NCI-H82 treated with DMSO at 0.1 percent for 48 hours (cell line): ENCODE measurements at regions not wholly inside any gene's neighbourhood (a gene's known extent, or its start where the extent isn't known, plus 50 kb on each side); places are given as distances from the start of the nearest gene placed in this dataset.

Experiments used
- DNase-seq: peaks from one replicate; lab custom pipeline; 2025; ENCODE audit not compliant: unreplicated experiment; lab: John Stamatoyannopoulos, UW

DNA sequence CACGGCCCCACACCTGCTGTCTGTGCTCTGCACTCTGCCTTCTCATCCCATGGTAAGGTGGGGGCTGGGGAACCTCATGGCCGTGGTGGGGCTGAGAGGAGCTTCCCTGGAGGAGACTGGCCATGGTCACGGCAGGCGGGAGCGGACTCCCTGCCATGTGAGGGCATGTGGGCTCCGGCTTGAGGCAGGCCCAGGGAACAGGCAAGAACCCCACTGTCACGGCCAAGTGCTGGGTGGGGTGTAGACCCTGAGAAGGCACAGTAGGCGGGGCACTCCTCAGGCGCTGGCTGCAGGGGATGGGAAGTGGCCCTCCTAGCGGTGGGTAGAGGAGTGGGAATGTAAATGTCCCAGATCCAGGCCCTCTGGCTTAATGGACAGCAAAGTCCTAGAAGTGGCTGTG, 1262.7 kb downstream of the BRD1 start:
- no peak for DNase-seq

DNA sequence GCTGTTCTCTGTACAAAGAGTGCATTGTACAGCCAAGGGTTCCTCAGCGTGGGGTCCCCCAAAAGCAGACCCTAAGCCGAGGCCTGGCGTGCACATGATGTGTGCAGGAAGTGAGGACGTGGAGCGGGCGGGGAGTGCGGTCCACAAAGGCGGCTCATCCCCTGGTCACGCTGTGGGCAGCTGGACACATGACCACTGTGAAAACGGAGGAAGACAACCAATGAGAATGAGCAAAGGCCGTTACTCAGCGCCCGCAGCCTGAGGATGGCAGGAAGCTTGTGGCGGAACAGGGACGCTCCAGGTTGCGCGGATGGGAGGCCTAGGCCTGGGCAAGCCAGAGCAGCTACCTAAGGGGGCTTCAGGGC, 1263.7 kb downstream of the BRD1 start:
- DNase-seq, result no peak

DNA sequence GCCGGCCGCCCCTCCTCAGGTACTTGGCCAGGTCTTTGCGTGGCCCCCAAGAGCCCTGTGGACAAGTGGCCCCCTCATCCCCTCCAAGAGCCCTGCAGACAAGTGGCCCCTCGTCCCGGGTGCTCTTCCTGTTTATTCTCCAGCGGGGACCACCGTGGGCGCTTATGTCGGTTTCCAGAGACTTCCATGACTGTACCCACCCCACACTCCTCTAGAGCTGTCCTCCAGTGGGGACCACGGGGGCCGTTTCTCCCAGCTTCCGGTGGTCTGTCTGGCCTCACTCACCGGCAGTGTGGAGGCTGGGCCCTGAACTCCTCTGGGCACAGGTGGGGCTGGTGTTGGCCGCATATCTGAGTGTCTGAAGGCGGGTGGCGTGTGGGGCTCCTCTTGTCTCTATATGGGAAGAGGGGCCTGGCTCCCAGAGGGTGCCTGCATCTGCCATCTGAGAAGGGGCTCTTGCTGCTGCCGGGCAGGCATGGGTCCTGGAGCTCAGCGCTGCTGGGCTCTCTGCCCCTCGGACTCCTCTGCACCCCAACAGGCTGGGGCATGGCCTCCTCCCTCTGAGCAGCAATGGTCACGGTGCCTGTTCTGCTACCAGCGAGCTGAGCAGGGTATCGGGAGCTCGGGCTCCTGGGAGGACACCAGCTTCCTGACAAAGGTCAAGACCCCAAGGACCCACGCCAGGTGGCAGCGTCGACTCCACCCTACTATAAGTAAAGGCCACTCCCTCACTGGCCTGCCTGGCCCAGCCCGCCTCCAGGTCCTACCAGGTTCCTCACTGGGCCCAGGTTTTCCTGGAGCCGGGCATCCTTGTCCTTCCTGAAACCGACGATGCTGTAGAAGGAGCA, 1264.3 kb downstream of the BRD1 start:
- DNase-seq, result no peak

DNA sequence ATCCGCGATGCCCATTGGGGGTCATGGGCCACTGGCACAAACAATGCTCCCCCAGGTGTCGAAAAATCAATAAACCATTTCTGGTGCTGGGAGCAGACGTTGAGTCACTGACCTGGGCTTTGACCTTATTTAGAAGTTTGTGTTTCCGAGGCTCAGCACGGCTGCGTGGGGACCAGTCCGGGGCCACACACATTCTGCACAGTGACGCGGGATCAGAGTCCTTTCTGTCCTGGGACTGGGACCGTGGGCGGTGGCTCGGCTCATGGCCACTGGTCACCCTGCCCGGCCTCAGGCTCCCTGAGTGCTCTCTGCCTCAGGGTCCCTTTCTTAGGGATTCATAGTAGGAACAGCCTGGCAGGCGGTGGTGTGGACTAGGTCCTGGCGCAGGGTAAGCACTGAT, 1266.0 kb downstream of the BRD1 start:
- no peak for DNase-seq

DNA sequence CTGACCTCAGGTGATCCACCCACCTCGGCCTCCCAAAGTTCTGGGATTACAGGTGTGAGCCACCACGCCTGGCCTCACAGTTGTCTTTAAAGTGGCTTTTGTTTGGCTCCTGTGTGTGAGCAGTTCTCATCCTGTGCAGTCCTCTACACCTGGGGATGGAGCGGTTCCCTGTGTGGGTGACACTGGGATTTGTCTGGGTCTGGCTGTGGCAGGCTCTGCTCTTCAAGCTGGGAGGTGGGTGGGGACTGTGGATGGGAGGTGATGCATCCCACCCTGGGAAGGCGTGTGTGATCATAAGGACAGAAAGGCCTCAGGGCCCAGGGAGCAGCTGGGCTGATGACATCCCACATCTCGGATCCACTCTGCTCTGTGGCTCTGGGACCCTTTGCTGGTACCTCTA, 1266.8 kb downstream of the BRD1 start:
- no peak for DNase-seq

DNA sequence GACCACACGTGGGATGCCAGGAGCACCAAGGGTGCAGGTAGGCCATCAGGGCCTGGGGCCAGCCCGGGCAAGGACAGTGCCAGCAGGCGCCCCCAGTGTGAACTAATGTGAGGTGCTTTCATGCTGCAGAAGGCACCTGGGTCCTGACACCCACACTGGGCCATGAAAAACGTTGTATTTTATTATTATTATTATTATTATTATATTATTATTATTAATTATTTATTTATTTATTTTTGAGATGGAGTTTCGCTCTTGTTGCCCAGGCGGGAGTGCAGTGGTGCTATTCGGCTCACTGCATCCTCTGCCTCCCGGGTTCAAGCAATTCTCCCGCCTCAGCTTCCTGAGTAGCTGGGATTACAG, 1267.3 kb downstream of the BRD1 start:
- no peak for DNase-seq

DNA sequence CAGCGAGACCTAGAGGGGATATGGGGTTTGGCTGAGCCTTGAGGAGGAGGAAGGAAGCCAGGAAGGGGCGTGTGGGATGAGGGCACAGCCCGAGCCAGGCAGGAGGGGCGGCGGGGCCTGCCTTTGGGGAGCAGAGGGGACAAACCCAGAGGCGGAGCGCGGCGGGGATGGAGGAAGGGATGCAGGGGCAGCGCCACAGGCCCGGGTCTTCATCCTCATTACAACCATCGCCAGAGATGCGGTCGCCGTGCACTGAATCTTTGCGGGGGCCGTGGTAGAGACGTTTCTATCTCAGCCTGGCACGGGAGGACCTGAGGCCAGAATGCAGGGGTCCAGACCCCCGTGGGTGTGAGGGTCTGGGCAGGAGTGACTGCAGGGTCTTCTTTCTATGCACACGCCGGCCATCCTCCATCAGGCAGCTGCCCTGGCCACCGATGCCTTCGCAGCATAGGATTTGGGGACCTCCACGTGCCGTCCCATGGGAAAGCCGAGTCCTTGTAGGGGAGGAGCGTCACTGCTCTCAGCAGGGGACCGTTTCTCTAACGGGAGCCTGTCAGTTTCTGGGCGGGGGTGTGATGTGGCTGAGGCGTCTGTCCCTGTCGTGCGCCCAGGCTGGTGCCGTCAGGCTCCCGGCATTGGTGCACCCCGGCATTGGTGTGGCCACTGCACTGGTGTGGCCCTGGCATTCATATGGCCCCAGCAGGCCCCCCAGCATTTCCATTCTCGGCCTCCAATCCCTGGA, 1267.9 kb downstream of the BRD1 start:
- no peak for DNase-seq

DNA sequence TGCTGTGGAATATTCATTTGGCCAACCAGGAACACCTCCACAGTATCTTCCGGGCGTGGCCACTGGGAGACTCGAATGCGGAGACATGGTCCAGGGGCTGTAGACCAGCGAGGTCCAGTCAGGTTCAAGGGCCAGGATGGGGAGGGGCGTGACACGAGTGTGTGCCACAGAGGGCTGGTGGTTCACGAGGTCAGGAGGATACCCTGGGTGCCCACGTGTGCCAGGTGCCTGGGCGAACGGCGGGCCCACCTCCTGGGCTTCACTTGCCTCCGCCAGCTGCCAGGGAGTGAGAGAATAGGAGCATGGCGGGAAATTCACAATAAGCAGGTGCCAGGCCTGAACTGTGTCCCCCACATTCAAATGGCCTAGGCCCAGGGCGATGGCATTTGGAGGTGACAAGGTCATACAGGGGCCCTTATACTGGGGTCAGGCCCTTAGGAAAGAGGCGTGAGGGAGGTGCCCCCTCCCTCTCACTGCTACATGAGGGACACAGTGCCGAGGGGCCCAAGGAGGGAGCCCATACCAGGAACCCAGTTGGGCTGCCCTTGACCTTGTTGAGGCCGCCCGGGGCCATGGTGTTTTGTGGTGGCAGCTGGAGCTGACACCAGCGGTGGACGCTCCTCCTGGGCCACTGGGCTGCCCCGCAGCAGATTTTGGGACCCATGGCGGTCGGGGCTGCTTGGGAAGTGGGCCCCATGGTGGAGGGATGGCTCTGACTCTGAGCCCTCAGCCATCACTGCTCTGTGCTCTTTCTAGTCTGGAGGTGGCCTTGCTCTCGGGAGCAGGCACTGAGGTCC, 1268.9 kb downstream of the BRD1 start:
- DNase-seq, result no peak

DNA sequence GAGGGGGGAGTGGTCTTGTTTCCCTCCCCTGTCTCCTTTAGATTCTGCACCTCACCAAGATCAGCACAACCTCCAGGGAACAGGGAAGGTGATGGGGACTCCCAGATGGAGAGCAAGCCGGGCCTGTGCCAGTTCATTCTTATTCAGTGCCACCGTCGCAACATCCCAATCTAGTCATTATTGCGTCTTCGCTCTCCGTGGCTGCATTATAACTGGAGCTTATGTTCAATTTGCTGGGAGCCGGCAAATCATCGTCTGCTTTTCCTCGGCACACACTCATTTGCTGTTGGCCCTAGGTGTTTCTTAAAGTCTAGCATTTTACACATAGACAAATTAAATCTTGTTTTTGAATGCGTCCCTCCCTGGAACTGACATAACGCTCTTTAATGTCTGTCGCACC, 1269.7 kb downstream of the BRD1 start:
- DNase-seq, result no peak

DNA sequence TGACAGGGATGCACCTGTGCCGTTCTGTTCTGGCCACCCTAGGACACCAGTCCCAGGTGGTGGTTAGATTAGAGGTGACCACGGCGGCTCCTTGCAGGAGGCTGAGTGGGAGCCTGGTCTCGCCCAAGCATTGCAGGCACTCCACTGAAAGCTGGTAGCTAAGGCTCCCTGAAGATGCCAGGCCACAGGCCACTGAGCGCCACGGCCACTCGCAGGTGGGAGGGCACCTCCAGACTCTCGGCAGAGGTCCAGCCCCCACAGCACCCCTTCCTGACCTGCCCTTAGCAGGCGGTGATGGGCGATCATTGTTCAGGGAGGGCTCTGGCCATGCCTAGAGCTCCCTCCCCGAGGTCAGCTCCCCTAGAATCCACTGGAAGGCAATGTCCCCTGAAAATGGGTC, 1270.2 kb downstream of the BRD1 start:
- no peak for DNase-seq

DNA sequence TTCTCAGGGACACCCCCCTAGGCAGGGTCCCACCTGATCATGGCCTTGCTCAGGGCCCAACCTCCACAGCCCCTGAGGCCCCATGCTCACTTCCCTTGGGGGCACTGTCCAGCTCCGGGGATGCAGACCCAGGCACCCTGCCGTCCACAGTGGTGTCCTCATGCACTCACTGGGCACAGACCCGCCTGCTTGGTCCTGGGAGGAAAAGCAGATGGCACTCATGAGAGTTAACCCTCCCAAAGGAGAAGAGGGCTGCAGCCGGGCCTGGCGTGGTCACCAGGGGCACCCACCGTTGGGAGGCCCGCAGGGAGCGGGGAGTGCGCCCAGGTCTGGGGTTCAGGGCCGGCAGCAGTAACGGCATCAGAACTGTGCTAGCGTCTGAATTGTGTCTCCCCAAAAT, 1270.9 kb downstream of the BRD1 start:
- no peak for DNase-seq

DNA sequence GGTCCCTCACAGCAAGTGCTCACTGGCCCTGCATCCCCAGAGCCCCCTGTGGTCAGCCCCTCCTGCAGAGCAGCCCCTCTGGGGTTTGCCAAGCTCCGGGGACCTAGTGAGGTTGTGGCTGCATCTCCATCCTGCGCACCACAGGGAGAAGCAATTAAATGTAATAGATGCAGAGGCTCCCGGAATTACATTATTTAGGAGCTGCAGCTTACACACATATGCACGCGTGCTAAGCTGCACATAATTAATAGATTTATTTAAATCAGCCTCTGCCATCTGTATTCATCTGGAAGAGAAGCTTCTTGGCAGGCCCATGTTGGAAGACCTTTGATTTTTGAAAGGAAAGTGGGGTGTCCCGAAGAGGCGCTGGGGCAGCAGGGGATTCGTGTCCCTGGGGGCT, 1271.5 kb downstream of the BRD1 start:
- no peak for DNase-seq

DNA sequence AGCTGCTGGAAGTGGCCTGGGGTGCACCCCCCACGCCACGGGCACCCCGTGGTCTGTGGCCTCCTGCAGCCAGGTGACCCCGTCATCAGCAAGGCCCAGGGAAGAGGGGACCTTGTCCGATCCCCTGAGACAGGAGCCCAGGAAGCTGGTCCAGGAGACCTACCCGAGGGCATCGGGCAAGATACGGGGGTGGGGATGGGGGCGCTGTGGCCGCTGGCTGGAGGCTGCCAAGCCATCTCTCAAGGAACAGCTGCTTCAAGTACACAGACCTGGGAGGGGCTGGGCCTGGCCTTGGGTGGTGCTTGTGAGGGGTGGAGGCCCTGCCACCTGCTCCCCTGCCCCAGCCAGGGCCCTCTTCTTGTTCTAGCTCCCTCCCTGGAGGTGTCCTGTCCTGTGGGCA, 1272.1 kb downstream of the BRD1 start:
- no peak for DNase-seq

DNA sequence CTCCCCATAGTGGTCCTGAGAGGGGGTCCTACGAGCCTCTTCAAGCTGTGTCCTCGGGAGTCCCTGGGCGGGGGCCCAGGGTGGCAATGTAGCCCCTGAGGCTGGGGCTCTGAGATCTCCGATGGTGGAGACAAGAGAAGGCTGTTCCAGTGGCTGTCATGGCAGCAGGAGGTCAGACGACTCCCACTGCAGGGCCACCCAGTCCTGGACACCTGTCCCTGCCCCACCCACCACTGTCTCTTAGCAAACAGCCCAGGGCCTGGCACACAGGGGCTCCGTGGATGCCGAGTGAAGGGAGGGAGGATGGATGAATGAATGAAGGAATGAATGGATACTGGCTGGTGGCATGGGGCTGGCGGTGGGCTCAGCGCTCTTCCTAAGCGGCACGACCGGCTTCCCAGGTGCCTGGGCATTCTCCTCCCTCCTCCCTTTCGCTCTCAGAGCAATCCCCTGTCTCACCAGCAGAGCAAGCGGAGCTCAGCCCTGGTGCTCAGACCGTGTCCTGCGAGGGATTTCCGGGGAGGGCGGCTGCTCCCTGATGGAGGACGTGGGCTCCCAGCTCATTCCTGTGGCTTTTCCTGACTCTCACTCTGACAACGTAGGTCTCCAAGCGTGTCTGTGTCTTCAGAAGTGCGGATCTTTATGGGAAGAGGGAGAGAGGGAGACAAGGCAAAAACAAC, 1272.6 kb downstream of the BRD1 start:
- DNase-seq, result no peak

DNA sequence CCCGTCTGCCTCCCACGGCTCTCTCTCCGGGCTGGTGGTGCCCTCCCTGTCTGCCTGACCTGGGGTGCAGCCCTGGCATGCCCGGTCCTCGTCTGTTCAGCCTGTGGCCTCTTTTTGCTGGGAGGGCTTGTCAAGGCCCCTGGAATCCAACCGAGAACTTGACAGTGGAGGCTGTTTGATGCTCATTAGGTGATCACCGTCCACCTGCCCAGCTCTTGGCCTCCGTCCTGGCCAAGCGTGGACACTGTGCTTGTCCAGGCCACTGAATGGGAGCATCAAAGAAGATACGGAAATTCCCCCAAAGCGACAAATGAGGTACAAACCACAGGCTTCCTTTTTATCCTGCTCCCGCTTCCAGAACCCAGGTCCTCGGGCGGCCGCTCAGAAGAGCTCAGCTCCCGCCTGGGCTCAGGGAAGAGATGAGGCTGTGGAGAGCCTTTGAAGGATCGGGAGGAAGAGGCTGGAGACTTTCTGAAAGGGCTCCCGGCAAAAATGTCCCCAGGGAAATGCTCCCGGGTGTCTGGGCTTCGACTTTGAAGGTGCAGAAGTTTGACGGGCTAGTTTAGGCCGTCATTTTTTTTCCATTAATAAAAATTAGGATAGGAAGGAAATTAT, 1273.9 kb downstream of the BRD1 start:
- no peak for DNase-seq

DNA sequence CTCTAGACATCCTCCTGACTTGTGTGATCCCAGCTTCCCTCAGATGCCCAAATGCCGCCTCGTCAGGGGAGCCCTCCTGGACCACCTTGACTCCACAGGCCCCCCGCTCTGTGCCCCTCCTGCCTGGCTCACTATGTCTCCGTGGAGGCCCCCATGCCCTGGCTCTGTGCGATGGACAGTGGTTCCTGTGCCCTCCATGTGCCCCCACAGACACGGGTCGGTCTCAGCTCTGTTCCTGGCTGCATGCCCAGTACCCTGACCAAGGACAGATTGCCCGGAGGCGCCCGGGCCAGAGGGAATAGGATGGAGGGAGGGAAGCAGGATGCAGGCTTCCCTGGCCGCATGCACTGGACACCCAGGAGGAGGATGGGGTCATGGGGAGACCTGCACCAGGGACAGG, 1274.6 kb downstream of the BRD1 start:
- DNase-seq, result no peak

DNA sequence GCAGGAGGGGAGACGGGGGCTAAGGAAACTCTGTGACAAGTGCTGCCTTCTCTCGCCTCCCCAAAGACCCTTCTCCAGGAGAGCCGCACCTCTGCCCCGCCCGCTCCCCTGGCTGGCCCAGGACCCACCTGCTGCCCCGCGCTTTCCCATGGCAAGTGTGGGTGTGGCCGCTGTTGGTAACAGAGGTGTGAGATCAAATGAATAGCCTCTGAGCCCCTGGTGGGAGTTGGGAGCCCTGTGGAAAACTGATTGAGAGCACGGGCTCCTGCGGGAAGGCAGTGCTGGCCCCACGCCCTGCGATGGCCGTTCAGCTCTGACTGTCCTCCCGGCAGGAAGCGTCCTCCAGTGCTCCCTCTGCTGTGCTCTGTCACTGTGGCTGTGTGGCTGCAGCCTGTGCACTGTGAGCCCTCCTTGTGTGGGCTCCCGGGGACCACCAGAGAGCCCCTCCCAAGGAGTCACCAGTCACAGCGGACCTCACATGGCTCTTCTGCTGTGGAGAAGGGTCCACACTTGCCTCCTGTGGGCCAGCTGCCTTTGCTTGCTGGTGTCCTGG, 1275.9 kb downstream of the BRD1 start:
- DNase-seq, result no peak

DNA sequence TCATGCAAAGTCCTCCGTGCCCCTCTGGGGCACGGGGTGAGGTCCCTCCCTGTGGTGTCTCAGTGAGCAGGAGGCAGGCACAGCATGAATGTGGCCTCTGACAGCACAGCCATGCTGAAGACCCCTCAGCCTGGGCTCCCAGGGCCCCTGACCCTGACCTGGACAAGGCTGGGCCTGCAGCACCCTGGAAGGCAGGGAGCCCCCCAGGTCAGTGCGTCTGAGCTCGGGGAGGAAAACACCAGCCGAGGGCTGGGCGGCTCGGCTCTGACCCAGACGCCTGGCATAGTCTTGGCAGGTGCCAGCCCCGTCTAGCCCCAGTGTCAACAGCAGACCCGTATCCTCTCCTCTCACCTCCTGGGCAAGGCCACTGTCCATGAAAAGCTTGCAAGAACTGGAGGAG, 1276.6 kb downstream of the BRD1 start:
- no peak for DNase-seq

DNA sequence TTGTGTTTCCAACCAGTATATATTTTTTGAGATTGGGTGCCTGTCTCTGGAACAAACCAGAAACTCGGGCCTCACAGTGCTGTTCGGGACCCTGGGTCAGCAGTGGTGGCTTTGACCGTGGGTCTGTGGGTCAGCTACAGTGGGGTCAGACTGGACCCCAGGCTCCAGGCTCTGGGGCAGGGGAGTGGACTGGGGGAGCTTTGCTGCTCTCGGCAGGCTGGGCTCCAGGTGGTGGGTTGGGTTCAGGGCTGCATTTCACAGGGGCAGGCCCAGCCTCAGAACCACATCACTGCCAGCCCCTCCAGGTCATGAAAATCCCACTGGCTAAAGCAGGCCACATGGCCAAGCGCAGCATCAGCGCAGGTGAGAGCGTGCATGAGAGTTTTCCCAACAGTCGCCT, 1279.3 kb downstream of the BRD1 start:
- DNase-seq, result no peak

DNA sequence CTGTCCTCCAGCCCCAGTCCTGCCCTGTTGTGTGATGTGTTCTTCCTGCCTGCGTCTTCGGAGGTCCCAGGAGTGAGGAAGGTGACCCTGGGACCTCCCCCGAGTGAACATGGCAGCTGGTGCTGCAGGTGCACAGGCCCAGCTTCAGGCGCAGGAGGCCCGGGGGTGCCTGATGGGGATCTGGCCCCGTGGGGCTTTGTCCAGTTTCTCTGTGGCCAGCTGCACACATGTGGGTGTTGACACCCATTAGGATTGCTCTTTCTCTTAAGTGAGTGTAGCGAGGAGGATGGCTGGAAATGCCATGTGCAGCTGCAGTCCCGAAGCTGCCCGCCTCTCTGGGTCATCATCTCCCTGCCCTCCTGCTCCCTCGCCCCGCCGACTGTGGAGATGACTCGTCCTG, 1279.7 kb downstream of the BRD1 start:
- DNase-seq, result no peak
